ENCODE measurements at regions not wholly inside any gene's neighbourhood (a gene's known extent, or its start where the extent isn't known, plus 50 kb on each side); places are given as distances from the start of the nearest gene placed in this dataset.

DNA sequence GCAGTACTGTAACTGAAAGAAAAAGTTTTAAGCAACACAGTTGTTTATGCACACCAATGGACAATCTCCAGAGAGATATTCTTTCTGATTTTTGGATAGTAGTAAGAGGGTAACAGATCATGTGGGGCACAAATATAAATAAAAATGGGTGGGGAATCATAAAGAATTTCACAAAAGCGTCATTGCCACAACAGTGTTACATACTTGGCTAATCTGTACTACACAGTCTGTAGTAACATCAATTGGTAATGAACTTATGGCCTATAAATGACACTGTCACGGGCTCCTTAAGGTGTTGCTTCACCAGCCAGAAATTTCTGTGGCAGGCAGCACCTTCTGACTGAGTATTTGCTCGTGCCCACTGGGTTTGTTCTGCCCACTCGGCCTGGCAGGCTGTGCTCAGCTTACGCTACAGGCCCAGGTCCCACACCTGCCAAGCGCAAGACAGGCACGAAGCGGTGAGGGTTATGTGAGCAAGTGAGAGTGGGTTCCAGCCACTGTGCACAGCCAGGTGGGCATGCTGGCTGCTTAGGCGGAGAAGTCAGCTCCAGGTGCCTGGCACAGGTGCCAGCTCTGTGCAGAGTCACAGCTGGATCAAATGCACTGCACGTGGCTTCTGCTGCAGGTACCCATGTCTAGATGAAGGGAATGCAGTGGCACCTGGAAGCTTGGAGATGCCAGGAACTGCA is 532.5 kb upstream of the SLC39A10 start:
- H3K36me3 ChIP-seq = no peaks in the 10 kb centered on the region
- no peak for TF ChIP-seq POLR2A (IDR thresholded peaks at IDR 0.05)
- no peak for TF ChIP-seq POLR2AphosphoS5 (IDR thresholded peaks at IDR 0.05)
- TF ChIP-seq, protein P1, sequence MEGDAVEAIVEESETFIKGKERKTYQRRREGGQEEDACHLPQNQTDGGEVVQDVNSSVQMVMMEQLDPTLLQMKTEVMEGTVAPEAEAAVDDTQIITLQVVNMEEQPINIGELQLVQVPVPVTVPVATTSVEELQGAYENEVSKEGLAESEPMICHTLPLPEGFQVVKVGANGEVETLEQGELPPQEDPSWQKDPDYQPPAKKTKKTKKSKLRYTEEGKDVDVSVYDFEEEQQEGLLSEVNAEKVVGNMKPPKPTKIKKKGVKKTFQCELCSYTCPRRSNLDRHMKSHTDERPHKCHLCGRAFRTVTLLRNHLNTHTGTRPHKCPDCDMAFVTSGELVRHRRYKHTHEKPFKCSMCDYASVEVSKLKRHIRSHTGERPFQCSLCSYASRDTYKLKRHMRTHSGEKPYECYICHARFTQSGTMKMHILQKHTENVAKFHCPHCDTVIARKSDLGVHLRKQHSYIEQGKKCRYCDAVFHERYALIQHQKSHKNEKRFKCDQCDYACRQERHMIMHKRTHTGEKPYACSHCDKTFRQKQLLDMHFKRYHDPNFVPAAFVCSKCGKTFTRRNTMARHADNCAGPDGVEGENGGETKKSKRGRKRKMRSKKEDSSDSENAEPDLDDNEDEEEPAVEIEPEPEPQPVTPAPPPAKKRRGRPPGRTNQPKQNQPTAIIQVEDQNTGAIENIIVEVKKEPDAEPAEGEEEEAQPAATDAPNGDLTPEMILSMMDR (IDR thresholded peaks at IDR 0.05 in 8 of 11, conservative IDR thresholded peaks at IDR 0.05 in 3 of 11) = no peak
- no peaks in the 10 kb centered on the region for H3K4me1 ChIP-seq
- H3K27me3 ChIP-seq (replicated peaks in 1 of 7) = no peaks in the 10 kb centered on the region
- intact Hi-C loops (cut with DNase I; ENCODE audit: low total_unique reads) = no loop called here
- H3K27ac ChIP-seq = no peak overlapping the region
- H3K4me3 ChIP-seq = no peak overlapping the region
- 79 to 88% (median 84%) methylated on average over 9 to 10 of the region's 10 CpGs for WGBS, 5 donors
- no peaks in the 10 kb centered on the region for H3K9me3 ChIP-seq
- DNase-seq = peak; percentile 58

DNA sequence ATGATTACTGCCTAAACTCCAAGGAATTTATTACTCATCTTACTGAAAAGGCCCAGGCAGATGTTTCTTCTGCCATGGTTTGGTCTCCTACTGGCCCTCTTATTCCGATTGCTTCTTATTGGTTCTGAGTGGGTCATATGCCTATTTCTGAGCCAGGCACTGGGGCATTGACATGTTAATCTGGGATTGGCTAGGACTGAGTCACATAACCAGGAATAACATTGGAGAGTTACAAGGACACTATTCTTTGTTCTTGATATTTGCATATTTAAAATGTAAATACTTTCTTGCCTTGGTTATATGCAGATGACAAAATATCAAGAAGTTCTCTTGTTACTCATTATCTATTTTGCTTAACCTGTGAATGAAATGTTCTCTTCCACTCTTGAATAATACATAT is 534.4 kb upstream of the SLC39A10 start:
- intact Hi-C loops (cut with DNase I; ENCODE audit: low total_unique reads) = no loop called here
- no peak for DNase-seq
- H3K4me1 ChIP-seq = no peaks in the 10 kb centered on the region
- no peaks in the 10 kb centered on the region for H3K36me3 ChIP-seq
- no peaks in the 10 kb centered on the region for H3K9me3 ChIP-seq
- WGBS, 5 donors = 78 to 94% (median 86%) methylated on average over 1 of the region's 1 CpG
- TF ChIP-seq POLR2AphosphoS5 (IDR thresholded peaks at IDR 0.05) = no peak
- TF ChIP-seq, protein P1 (IDR thresholded peaks at IDR 0.05 in 8 of 11, conservative IDR thresholded peaks at IDR 0.05 in 3 of 11) = no peak
- TF ChIP-seq POLR2A (IDR thresholded peaks at IDR 0.05) = no peak
- no peak overlapping the region for H3K4me3 ChIP-seq
- H3K27me3 ChIP-seq (replicated peaks in 1 of 7) = no peaks in the 10 kb centered on the region
- H3K27ac ChIP-seq = no peak overlapping the region

DNA sequence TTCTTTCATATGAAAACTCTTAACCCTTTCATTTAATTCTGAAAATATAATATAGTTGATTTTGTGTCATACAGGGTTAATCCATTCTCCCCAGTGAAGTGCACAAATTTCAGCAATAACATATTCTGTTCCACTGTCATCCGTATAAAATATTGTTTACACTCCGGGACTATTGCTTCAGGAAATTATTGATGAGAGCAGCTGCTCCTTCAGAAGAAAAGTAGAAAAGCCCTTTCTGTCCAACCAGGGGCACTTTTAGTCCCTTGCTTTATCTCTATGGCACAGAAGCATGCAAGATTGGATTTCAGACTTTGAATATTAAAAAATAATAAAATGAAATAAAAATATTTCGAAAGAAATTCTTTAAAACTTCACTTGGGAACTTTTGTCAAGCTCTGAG is 535.7 kb upstream of the SLC39A10 start:
- no peaks in the 10 kb centered on the region for H3K9me3 ChIP-seq
- H3K4me1 ChIP-seq = no peaks in the 10 kb centered on the region
- H3K36me3 ChIP-seq = no peaks in the 10 kb centered on the region
- no peak for DNase-seq
- H3K4me3 ChIP-seq = no peak overlapping the region
- TF ChIP-seq POLR2A (IDR thresholded peaks at IDR 0.05) (no peak), POLR2AphosphoS5 (IDR thresholded peaks at IDR 0.05) (no peak)
- TF ChIP-seq, protein P1 (IDR thresholded peaks at IDR 0.05 in 8 of 11, conservative IDR thresholded peaks at IDR 0.05 in 3 of 11) = no peak
- no peaks in the 10 kb centered on the region for H3K27me3 ChIP-seq (replicated peaks in 1 of 7)
- H3K27ac ChIP-seq = no peak overlapping the region
- 70 to 86% (median 81%) methylated on average over 3 of the region's 3 CpGs for WGBS, 5 donors
- intact Hi-C loops (cut with DNase I; ENCODE audit: low total_unique reads) = no loop called here

DNA sequence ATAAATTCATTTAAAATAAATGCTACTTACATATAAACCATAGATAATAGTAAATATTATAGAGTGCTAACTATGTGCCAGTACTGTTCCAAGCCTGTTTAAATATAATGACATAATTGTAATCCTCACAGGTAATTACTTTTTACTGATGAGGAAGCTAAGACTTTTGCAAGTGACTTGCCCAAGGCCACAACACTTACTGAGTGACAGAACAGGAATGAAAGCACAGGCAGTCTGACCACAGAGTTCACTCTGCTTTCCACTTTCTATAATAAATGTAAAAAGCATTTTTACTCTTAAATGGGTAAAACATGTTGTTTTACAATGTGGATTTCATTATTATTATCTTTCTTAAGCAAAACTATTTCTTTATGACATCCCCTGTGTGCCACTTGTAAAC is 537.8 kb upstream of the SLC39A10 start:
- Histone ChIP-seq H3K36me3 (no peaks in the 10 kb centered on the region), H3K4me3 (no peak overlapping the region), H3K27me3 (replicated peaks in 1 of 7) (no peaks in the 10 kb centered on the region), H3K9me3 (peaks cover 0 to 9% (median 1%) of the 10 kb centered on the region in 8 donors), H3K27ac (no peak overlapping the region), H3K4me1 (no peaks in the 10 kb centered on the region)
- no peak for DNase-seq
- intact Hi-C loops (cut with DNase I; ENCODE audit: low total_unique reads) = no loop called here
- TF ChIP-seq, protein P1 (IDR thresholded peaks at IDR 0.05 in 8 of 11, conservative IDR thresholded peaks at IDR 0.05 in 3 of 11) = no peak
- TF ChIP-seq POLR2AphosphoS5 (IDR thresholded peaks at IDR 0.05) (no peak), POLR2A (IDR thresholded peaks at IDR 0.05) (no peak)

Measured in spleen (tissue), 11 donors.